BE2C (cell line): ENCODE measurements at regions not wholly inside any gene's neighbourhood (a gene's known extent, or its start where the extent isn't known, plus 50 kb on each side); places are given as distances from the start of the nearest gene placed in this dataset.

Source experiments
- DNase-seq: peaks from one replicate; pipeline ENCODE4 v3.0.0-alpha.2; 2020
- H3K27me3 ChIP-seq: fragments of 250-450 bp; sonication (Bioruptor Pico); 2 replicates; pipeline ENCODE4 v1.5.1; 2020; ENCODE audit warnings: mild to moderate bottlenecking
- H3K36me3 ChIP-seq: fragments of 250-450 bp; sonication (Bioruptor Pico); 2 replicates; pipeline ENCODE4 v1.5.1; 2020; ENCODE audit warnings: mild to moderate bottlenecking
- H3K4me1 ChIP-seq: fragments of 250-450 bp; sonication (Bioruptor Pico); 2 replicates; pipeline ENCODE4 v1.5.1; 2020
- H3K4me3 ChIP-seq: 2 replicates; pipeline ENCODE4 v1.5.1; 2011; ENCODE audit warnings: low read depth, low read length
- H3K9me3 ChIP-seq: fragments of 250-450 bp; sonication (Bioruptor Pico); 2 replicates; pipeline ENCODE4 v1.5.1; 2020
- CTCF ChIP-seq: IDR thresholded peaks from 2 replicates; pipeline ENCODE4 v1.5.1; 2012; ENCODE audit warnings: mild to moderate bottlenecking, low read depth, low read length

GRCh38 chr16:56111100-56111499 lies 80.2 kb upstream of the GNAO1 start:
- TF ChIP-seq CTCF, result no peak
- DNase-seq, result no peak
- Histone ChIP-seq H3K9me3 (no peaks in the 10 kb centered on the region), H3K4me1 (peaks cover 21% of the 10 kb centered on the region), H3K4me3 (no peak overlapping the region), H3K27me3 (no peaks in the 10 kb centered on the region), H3K36me3 (no peaks in the 10 kb centered on the region)

GRCh38 chr16:56109994-56110393 lies 81.3 kb upstream of the GNAO1 start:
- Histone ChIP-seq H3K4me1 (peaks cover 28% of the 10 kb centered on the region), H3K27me3 (no peaks in the 10 kb centered on the region), H3K36me3 (no peaks in the 10 kb centered on the region), H3K4me3 (no peak overlapping the region), H3K9me3 (no peaks in the 10 kb centered on the region)
- DNase-seq, result no peak
- no peak for TF ChIP-seq CTCF

- no peak for DNase-seq
- no peak for TF ChIP-seq CTCF
- H3K36me3 ChIP-seq, result no peaks in the 10 kb centered on the region
- H3K4me3 ChIP-seq, result no peak overlapping the region
- H3K27me3 ChIP-seq, result no peaks in the 10 kb centered on the region
- H3K4me1 ChIP-seq, result peaks cover 28% of the 10 kb centered on the region
- H3K9me3 ChIP-seq, result no peaks in the 10 kb centered on the region
Measured at GRCh38 chr16:56109205-56109604, 82.1 kb upstream of the GNAO1 start.

GRCh38 chr16:56108724-56109123 lies 82.6 kb upstream of the GNAO1 start:
- no peak for DNase-seq
- no peaks in the 10 kb centered on the region for H3K27me3 ChIP-seq
- no peaks in the 10 kb centered on the region for H3K36me3 ChIP-seq
- H3K9me3 ChIP-seq, result no peaks in the 10 kb centered on the region
- TF ChIP-seq CTCF, result no peak
- no peak overlapping the region for H3K4me3 ChIP-seq
- H3K4me1 ChIP-seq, result peaks cover 30% of the 10 kb centered on the region

GRCh38 chr16:56108056-56108471 lies 83.2 kb upstream of the GNAO1 start:
- peaks cover 32% of the 10 kb centered on the region for H3K4me1 ChIP-seq
- H3K36me3 ChIP-seq, result no peaks in the 10 kb centered on the region
- DNase-seq, result peak; percentile 30
- TF ChIP-seq CTCF, result no peak
- no peaks in the 10 kb centered on the region for H3K9me3 ChIP-seq
- H3K27me3 ChIP-seq, result no peaks in the 10 kb centered on the region
- H3K4me3 ChIP-seq, result no peak overlapping the region

GRCh38 chr16:56106527-56106926 lies 84.8 kb upstream of the GNAO1 start:
- no peaks in the 10 kb centered on the region for H3K36me3 ChIP-seq
- no peaks in the 10 kb centered on the region for H3K9me3 ChIP-seq
- no peak overlapping the region for H3K4me3 ChIP-seq
- no peak for TF ChIP-seq CTCF
- H3K27me3 ChIP-seq, result no peaks in the 10 kb centered on the region
- DNase-seq, result no peak
- peaks cover 37% of the 10 kb centered on the region for H3K4me1 ChIP-seq
